ENCODE measurements at regions not wholly inside any gene's neighbourhood (a gene's known extent, or its start where the extent isn't known, plus 50 kb on each side); places are given as distances from the start of the nearest gene placed in this dataset.

DNA sequence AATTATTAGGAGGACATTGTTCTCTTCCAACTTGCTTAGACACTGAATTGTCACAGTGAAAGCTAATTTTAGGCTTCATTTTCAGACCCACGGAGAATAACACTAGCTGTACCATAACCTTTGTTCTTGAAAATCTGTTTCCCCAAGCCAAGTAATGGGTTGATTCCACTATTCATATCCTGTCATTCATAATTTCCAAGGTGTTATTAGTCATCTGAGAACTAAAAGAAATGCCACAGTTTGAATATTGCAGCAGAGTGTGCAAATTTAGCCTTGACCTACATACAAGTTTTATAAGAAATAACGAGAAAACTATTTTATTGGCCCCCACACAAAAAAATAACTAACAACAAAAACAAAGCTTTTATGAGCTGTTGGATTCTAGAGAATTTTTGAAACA, 148.5 kb upstream of the TYRP1 start:
- DNase-seq (ENCODE audit: low read depth): no peak
- TF ChIP-seq, protein P1, sequence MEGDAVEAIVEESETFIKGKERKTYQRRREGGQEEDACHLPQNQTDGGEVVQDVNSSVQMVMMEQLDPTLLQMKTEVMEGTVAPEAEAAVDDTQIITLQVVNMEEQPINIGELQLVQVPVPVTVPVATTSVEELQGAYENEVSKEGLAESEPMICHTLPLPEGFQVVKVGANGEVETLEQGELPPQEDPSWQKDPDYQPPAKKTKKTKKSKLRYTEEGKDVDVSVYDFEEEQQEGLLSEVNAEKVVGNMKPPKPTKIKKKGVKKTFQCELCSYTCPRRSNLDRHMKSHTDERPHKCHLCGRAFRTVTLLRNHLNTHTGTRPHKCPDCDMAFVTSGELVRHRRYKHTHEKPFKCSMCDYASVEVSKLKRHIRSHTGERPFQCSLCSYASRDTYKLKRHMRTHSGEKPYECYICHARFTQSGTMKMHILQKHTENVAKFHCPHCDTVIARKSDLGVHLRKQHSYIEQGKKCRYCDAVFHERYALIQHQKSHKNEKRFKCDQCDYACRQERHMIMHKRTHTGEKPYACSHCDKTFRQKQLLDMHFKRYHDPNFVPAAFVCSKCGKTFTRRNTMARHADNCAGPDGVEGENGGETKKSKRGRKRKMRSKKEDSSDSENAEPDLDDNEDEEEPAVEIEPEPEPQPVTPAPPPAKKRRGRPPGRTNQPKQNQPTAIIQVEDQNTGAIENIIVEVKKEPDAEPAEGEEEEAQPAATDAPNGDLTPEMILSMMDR (IDR thresholded peaks at IDR 0.05; ENCODE audit: insufficient read depth, low read depth, low read length, missing control alignments): no peak

DNA sequence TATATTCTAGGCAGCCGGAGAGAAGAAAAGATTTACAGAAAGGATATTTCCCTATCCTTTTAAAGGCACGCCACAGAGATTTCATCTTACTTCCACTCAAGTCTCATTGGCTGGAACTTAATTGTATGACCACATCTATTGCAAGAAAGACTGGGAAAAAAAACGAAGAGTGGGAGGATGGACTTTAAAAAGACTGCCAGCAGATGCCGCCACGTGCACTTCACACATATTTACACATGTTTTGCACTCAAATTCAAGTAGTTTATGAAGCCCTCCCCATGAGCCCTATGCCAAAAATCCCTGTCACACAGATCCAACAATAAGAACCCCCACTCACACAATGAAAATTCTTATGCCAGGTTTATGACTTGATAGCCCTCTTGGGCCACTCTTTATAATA, 138.5 kb upstream of the TYRP1 start:
- no peak overlapping the region for H3K4me3 ChIP-seq (ENCODE audit: low read length)
- peak; percentile 31 for DNase-seq (ENCODE audit: low read depth)
- TF ChIP-seq, protein P1 (IDR thresholded peaks at IDR 0.05; ENCODE audit: insufficient read depth, low read depth, low read length, missing control alignments): peak; percentile 24

More for the DNA sequence above, 148.5 kb upstream of the TYRP1 start:
- no peak overlapping the region for H3K4me3 ChIP-seq (ENCODE audit: low read length)

DNA sequence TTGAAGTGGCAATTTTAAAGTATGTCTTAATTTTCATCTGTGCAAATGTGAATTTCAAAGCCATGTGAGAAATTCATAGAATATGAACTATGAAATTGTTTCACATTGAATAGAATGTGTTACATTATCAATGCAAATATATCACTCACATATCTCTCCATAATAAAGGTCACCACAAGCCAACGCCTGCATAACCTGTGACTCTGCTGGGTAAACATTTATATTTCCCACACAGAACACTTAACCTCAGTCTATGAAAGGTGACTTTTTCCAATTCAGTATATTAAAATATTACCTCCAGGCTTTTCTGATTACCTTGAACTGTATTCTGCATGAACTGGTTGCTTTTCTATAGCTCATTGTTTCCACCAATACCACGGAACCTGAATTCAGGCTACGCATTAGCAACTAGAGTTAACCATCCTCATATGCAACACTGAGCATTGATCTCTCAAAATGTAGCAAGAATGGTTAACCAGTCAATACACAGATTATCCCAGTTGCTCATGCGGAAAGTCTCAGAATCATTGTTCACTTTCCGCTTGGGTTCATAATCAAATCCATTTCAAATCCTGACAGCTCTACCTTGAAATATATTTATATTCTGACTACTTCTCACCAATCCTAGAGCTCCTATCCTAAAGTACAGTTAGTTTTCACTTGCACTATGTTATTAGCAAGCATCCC, 126.6 kb upstream of the TYRP1 start:
- H3K4me3 ChIP-seq (ENCODE audit: low read length): no peak overlapping the region
- DNase-seq (ENCODE audit: low read depth): no peak
- TF ChIP-seq, protein P1 (IDR thresholded peaks at IDR 0.05; ENCODE audit: insufficient read depth, low read depth, low read length, missing control alignments): no peak

DNA sequence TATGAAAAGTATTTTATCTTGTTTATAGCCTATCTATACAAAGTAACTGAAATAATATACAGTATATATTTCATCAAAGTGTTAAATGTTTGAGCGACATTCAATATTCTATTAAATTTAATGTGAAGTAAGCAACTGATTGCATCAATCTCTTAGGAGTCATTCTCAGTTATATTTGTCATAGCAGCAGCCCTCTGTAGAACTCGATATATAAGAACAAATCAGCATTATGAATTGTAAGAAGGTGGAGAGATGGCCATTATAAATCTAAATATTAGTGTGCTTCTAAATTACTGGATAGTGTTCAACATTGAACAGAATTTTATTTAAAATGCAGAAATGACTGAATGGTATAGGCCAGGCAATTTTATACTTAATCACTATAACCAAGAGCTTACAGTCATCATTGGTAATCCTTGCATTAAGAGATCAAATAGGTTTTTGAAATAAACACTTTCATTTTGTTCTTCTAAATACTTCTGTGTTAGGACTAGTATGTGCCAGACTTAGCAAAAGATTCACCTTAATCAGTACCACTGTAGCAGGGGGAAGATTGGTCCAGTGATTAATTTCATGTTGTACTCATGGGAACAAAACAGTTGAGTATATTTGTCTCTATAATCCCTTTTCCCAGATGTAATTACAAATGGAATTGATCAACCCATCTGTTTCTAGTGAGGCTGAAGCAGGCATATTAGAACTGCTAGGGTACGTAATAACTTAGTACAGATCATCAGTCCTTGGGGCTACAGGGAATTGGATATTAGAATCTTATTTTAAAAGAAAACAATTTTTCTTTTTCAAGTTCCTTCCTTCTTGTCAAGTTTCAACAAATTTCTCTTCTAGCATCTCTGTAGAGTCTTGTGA, 108.3 kb upstream of the TYRP1 start:
- H3K4me3 ChIP-seq (ENCODE audit: low read length): no peak overlapping the region
- TF ChIP-seq, protein P1 (IDR thresholded peaks at IDR 0.05; ENCODE audit: insufficient read depth, low read depth, low read length, missing control alignments): no peak
- no peak for DNase-seq (ENCODE audit: low read depth)

DNA sequence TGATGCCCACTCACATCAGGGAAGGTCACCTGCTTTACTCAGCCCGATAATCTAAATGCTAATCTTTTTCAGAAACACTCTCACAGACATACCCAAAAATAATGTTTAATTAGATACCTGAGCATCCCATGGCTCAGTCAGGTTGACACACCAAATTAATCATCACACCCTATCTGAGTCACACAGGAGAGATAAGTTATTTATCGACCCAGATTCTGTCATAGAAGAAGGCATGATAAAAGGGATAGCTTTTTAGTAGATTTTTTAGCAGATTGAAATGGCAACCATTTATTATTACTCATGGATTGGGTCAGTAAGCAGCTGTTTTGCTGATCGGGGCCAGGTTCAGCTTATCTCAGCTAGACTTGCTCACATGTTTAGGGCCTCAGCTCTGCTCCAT, 97.8 kb upstream of the TYRP1 start:
- peak; percentile 17 for DNase-seq (ENCODE audit: low read depth)
- TF ChIP-seq, protein P1 (IDR thresholded peaks at IDR 0.05; ENCODE audit: insufficient read depth, low read depth, low read length, missing control alignments): no peak
- no peak overlapping the region for H3K4me3 ChIP-seq (ENCODE audit: low read length)

DNA sequence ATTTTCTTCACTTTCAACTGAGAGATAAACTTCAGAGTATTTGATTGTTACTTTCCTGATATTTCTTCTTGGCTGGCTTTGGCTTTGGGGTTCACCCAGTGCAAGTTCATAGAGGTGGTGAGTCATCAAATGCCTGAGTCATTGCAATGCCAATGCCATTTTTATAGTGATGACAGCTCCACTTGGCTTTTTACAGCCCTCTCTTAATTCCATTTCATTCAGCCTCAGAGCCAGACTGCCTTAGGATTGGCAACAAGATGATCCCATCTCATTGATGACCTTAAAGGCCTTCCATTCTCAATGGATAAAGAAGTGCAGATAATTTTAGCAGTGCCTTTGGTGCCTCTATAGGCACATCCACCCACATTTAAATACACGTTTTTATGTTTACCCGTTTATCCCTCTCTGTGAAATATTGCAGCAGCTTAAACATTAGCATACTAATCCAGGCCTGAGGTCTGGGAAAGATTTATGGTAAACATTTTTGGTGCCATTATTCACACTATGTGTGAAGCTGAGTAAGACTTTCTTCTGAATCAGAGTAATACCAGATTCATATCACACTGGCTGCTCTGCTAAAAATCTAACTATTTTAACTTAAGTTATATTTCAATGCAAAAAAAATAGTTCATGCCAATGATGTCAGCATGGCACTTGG, 88.9 kb upstream of the TYRP1 start:
- peak; percentile 64 for DNase-seq (ENCODE audit: low read depth)

More for the DNA sequence above, 88.9 kb upstream of the TYRP1 start:
- no peak overlapping the region for H3K4me3 ChIP-seq (ENCODE audit: low read length)
- TF ChIP-seq, protein P1 (IDR thresholded peaks at IDR 0.05; ENCODE audit: insufficient read depth, low read depth, low read length, missing control alignments): no peak
